EH (cell line): ENCODE measurements at regions not wholly inside any gene's neighbourhood (a gene's known extent, or its start where the extent isn't known, plus 50 kb on each side); places are given as distances from the start of the nearest gene placed in this dataset.

ENCODE experiments used
- DNase-seq: peaks from one replicate; pipeline ENCODE4 v3.0.0-alpha.2; 2015; ENCODE audit warnings: low read depth

DNA sequence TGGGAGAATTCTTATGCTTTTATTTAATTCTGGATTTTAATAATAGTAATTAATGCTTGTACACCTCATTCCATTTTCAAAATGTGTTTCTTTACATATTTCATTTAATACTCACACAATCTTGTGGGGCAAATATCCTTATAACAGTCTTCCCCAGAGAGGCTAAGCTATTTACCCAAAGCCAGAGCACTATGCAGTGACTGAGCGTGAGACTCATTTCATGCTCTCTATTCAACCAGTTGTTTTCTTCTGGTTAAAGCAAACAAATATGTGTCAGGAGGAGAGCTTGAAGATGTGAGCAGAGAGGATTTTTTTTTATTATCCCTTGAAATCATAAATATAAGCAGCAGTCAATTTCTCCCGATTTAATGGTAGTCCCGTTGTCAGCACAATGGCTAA is 548.3 kb upstream of the TBL1XR1 start:
- DNase-seq, result no peak

DNA sequence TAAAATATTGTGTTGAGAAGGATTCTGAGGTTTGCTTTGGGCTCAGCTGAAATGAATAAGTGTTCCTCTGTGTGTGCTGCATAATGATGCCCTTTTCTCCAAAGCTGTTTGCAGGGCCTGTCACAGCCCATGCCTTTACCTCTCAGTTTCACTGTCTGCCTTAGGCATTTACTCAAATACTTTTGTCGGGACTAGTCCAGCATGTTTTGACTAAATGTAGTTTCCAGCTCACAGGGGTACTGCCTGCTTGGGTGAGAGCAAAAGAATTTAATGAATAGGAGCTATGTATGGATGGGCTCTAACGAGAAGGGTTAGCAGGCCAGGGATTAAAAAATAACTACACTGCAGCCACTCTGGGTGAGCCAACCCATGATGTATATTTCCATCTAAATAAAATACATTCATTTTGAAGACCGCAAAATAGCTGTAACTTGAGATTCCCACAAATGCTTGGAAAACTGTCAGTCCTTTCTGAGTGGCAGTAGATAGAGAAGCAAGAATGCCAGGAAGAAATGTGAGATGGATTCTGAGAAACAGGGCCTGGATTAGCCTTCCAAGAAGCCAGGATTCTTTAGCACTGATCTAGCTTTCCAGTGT is 549.2 kb upstream of the TBL1XR1 start:
- no peak for DNase-seq

DNA sequence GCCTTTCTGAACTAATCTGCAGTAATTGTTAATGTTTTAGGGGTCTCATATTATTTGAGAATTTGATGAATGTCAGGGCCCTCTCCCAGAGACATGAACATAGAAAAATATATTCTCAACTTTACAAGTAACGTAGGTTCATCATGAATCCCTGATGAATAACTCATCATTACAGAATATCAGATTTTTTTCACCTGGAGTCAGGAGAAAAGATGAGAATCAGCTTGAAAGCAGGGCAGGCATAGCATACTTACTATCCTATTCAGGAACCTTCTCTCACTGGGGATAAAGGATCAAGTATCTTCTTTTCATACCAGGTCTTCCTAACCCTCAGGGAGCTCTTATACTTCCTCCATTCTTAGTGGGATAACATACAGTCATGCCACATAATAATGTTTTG is 552.6 kb upstream of the TBL1XR1 start:
- DNase-seq, result no peak

DNA sequence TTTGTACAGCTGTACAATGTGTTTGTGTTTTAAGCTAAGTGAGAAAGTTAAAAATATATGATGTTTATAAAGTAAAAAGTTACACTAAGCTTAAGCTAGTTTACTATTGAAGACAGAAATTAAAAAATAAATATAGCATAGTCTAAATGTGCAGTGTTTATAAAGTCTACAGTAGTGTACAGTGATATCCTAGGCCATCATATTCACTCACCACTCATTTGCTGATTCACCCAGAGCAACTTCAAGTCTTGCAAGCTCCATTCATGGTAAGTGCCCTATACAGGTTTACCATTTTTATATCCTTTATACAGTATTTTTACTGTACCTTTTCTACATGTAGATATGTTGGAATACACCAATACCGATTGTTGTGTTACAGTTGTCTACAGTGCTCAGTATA is 553.2 kb upstream of the TBL1XR1 start:
- no peak for DNase-seq

DNA sequence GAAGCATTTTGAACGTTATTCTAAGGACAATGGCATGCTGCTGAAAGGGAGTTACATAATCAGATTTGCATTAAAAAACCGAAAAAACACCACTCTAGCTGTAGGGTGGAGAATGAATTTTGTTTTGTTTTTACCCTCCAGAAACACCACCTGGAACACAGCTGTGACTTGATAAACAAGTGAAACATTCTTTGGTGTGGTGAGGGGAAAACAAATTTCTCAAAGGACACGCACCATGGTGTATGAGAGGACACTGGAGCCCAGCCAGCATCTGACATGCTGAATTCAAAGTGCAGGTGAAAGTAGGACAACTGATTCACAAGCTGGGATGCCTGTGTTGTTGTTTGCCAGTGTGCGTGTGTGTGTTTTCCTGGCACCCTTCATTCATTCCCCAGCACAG is 554.5 kb upstream of the TBL1XR1 start:
- DNase-seq, result no peak

DNA sequence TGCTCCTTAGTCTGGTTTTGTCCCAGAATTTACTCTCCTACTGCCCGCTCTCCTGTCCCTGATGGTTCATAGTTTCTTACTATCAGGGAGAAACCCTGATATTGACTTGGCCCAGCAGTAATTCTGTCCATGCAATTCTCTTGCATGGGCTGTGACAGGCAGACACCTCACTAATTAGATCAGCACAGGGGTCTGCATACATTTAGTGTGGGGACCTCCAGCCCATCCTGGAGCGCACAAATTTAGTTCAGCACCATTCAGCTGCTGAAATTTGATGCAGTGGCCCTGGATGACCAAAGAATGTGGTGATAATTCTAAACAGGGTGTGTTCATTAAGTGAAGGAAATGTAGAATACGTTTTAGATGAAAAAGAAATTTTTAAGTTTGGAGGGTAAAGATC is 555.5 kb upstream of the TBL1XR1 start:
- no peak for DNase-seq

DNA sequence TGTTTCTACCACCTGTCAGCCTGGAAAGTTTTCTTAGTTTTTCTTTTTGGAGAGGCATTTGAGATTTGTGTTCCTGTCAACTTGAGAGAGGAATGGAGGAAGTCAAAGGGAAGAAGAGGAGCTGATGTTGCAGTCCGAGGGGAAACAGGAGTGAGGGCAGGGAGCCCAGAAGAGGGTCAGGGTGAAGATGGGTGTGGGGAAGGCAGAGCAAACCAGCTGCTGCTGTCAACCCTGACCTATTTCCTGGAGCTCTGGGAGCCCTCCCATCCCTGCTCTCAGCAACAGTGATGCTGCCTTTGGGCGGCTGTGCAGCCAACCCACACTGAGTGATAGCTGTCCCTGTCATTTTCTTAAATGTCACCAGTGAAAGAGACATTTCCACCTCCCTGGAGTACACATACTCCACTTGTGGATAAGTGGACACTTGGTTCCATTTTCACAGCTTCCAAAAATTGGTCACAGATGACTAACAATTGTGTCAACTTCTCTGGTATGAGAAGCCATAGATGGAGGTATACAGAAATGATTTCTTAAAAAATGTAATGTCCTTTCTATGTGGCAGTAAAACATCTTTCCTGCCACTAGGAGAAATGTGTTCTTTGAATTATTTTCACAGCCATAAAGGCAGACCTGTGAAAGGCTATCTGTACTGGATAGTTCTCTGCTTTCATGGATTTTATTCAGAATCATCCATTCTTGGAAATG is 556.3 kb upstream of the TBL1XR1 start:
- peak; percentile 68 for DNase-seq

DNA sequence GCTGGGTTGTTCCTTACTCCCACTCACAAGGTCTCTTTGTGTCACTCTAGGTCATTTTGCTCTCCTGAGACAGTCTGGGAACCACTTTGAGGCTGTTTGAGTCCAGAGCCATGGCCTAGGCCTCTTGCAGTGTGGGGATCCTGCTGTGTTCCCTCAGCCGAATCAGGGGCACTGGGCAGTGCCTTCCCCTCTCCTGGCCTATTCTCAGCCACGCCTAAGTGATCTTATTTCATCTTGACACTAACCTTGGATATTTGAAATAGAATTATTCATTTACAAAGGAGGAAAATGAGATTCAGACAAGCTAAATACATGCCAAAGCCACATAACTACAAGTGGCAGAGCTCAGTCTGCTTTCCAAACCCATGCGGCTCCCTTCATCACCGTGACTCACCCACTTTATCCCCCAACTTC is 557.2 kb upstream of the TBL1XR1 start:
- DNase-seq, result no peak

DNA sequence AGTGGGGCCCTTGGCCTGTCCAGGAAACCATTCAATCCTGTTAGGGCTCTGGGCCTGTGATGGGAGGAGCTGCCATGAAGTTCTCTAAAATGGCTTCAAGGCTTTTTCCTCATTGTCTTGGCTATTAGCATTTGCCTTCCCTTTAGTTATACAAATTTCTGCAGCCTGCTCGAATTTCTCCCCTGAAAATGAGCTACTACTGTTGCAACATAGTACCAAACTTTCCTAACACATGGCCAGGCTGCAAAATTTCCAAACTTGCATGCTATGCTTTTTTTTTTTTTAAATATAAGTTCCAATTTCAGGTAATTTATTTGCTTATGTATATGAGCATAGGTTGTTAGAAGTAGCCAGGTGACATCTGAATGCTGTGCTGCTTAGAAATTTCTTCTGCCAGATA is 560.8 kb upstream of the TBL1XR1 start:
- no peak for DNase-seq

DNA sequence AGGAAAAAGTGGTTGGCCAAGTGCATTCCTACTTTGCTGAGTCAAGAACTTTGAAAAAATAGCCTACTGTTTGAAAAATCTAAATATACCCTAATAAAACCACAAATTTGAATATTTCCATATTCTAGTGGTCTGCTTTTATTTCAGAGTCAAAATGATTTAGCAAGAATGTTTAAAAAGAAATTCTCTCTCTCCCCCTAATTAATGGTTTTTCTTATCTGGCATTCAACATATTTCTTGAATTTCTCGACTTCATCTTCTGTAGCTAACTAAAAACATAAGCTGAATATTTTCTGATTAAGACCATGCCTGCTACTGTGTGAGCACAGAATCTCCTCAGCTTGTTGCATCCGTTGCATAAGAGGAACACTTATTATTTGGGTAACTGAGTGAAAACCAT is 563.5 kb upstream of the TBL1XR1 start:
- peak; percentile 83 for DNase-seq

DNA sequence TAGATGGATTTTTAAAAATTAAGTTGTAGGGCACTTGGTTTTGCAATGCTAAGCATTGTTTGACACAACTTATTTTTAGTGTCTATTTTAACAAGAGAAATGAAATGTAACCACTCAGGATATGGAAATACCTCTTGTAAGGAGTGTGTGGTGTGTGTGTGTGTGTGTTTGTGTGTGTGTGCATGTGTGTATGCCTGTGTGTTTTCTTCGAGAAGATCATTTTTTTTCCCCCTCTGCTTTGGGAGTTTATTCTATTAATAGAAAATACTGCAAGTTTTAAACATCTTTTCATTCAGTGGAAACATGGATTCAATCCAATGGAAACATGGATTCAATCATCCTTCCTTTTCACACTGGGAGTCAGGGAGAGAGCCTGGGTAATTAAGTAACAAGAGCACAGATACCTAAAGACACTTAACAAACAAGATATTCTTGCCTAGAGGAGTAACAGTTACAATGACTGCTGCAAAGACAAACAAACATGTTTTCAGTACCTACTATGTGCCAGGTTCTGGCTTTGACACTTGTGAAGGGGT is 567.2 kb upstream of the TBL1XR1 start:
- peak; percentile 79 for DNase-seq

DNA sequence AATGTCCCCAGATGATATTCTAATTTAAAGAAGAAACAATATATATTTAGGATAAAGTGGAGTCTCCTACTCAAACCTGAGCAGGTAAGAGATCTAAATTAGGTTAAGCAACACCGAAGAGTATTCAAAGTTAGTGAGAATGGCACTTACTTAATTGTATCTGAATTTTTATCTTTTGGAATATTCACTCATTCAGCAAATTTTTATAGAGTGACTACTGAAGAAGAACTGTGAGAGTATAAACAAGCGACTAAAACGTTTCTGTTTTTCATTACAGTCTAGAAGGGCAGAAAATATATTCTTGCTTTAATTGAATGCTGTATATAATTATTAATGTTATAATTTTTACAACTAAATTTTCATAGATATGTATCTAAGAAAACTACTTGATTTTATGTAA is 567.7 kb upstream of the TBL1XR1 start:
- DNase-seq, result peak; percentile 45

DNA sequence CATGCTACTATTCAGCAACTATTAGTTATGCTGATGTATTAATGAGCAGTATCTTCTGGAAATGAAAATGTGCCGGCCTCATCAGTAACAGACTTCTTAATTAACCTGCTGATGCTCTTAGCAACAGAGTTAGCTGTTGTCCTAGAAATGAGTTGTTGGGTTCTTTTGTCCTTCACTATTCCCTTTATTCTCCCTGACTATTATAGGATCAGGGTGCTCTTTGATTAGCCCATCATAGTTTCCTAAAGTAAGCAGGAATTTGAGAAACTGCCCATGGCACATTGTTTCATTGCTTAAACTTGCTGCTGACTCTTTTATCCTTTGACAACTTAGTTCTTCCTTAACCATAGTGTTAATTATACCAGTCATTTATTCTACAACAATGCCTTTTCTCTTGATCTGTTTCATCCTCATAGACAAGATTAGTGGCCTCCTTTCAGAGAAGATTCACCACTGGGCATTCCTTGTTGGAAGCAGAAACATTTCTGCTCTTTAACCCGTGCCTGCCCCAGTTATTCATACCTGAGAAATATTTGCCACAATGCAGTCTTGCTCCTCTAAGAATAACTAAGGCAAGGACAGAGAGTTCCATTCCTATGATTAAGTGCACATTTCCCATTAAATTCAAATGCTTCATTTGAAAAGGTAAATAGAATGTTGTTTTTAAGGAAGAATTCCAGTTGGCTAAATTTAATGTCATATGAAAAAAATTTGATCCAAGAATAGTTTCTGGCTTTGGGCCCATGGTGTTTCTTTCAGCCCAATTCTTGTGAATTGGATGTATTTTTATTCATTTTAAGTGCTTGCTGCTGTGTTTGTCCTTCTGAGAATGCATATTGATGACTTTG is 573.3 kb upstream of the TBL1XR1 start:
- peak; percentile 86 for DNase-seq

DNA sequence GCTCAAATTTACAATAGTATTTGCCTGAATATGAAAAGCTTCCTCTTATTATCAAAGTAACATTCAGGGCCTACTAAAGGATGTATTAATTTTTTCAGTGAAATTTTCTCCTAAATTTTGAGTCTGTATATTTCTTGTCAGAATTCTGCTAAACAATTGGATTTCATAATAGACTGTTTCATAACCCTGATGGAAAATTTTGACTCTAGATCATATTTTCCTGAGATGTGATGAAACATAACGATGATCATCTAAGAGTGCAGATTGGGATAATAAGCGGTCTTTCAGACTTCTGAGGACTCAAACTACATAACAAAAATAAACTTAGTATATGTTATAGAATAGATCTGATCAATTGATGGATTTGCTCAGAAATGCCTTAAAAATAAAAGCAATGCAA is 574.5 kb upstream of the TBL1XR1 start:
- no peak for DNase-seq

DNA sequence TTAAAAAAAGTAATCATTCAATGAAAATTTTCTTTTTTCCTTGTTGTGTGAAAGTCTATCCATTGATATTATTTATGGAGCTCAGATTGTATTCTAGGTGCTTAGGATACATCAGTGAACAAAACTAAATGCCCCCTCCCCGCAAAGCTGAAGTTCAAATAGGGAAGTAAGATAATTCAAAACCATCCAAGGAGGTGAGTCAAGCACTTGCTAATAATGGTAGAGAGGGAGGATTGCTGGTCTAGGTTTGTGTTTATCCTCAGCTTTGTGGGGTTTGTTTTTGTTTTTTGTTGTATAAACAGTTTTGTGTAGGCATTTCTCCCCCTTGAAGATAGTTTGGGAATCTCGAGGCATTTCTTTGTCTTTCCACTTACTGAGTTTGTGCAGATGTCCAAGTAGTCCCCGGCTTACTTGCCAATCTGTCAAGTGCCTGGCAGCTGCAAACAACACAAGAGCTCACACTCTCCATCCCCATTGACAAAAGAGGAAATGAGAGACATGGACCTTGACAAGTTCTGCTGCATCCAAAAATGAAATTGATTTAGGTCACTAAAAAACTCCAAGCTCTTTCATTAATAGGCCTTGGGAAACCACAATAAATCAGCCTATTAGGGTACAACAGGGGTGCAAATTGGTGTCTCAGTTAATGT is 575.8 kb upstream of the TBL1XR1 start:
- DNase-seq, result no peak

DNA sequence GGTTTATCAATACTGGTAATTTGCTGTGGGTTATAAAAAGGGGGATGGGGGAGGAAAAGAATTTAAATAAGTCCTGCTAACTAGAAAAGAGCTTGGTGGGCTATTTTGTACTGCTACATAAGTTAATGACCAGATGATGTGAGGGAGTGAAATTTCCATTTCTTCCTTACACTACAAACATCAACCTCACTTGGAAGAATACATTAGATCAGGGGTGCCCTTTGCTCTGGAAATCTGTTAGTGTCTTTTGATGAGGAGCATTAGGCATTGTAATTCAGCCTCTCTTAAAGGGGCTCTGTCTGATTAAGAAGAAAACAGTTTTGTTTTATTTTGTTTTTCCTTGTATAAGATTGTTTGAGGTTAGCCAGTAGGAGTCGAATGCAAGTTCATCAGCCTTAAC is 576.4 kb upstream of the TBL1XR1 start:
- DNase-seq, result no peak

DNA sequence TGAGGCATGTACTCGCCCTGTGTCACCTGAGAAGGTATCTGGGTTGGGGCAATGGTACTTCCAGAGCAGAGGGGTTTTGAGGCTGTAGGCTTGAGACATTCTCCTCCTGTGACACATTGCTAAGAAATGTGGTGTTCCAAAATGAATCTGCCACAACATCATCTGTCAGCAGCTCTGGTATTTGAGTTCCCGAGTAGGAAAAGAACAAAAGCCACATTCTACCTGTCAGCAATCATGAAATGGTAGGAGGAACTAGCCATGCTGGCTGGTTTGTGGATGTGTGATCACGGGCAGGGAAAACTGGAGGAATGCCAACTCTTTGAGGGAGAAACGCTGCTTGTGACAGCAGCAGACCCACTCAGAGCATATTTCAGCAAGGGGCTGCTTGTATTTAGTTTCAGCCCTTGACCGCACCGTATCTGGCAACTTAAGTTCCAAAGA is 579.4 kb upstream of the TBL1XR1 start:
- DNase-seq, result peak; percentile 75

DNA sequence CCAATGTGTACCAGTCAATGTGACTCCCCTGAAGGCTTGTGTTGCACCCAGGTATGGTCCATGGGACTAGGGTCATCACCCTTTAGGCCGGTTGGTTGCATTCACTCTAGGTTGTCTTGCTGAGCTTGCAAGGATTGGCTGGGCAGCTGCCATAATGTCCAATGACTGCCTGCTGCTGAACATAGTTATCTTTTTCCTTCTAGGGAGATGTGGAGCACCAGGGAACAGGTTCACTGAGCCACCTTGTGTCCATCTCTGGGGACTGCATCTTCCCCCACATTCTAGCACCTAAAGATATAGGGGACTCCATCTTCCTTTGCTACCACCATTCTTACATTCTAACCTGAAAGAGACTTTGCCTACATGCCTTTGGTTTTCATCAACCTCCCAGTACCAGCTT is 580.4 kb upstream of the TBL1XR1 start:
- peak; percentile 68 for DNase-seq

DNA sequence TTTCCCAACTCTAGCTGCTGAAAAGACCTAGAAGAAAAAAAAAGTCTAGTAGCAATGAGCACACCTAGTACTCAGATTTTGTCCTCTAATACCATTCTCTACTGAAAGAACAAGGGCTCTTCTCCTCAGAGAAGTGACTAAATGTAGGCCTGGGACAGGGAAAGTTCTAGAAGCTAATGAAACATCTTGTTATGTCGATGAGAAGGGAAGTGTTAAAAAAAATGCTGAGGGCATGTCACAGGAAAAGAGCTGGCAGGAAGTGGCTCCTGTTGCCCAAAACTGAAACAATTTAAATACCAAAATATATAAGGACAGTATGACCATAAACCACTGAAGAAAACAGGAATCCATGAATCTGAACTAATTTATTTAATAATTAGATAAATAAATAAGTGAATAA is 581.4 kb upstream of the TBL1XR1 start:
- DNase-seq, result no peak

DNA sequence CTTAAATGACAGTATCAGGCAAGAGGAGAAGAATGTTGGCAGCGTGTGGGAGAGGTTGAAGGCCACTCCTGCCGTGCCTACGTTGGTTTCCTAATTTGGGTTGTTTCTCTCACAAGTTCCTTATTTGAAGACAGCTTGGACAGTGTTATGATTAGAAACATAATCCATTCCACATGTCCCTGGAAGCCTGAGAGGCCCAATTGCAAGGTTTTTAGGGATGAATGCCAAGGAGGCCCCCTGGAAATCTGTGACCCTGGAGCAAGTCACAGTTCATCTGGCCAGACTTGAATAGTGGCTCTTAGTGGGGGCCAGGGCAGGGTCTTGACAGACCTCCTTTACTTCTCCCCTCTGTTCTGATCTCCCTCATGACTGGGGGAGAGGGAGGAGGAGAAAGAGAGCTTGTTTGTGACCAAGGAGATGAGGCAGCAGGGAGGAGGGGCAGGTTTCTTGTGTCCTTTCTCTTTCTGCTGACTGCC is 584.4 kb upstream of the TBL1XR1 start:
- peak; percentile 96 for DNase-seq

DNA sequence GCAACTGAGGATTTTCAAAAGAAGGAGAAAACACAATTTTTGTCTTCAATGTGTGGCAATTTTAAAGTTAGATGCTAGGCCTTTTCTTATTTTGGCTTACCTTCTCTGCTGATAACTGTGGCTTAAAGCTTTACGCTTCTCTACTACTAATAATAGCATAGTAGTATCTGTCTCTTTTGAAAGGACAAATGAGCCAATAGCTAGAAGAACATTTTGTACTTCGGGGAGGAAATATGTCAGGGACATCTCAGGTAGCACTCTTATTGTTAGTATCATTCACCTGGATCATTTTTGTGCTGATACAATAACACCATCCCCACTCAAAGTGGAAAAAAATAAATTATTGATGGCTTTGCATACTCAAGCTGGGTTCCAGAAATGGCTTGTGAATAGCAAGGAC is 586.1 kb upstream of the TBL1XR1 start:
- no peak for DNase-seq

DNA sequence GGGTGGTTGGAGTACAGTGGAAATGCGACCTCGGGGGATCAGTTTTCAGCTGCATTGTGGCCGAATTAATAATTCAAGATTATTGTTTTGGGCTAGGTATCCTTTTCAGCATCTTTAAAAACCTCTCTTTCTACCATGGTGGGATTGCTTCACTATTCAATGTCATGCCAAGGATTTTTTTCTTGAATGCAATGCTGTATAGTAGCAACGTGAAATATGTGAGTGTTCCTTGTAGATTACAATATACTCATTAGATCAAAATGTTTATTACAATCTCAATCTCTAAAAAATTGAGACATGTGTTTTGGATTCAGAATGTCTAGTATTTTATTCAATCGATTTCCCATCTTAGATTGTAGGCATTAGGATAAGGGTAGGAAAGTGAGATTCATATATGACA is 586.5 kb upstream of the TBL1XR1 start:
- no peak for DNase-seq
